Endothelial cell of umbilical vein (primary cell): ENCODE measurements at regions not wholly inside any gene's neighbourhood (a gene's known extent, or its start where the extent isn't known, plus 50 kb on each side); places are given as distances from the start of the nearest gene placed in this dataset.
"Not testable (repeated sequence)": the region's sequence is repeated elsewhere in the genome, so short reads cannot be mapped to it uniquely, and the experiment has no call there.

ENCODE experiments used
- BruUV-seq: library from RNA; stranded (reverse); fragments of 400-500 nt; replicated peaks from 2 replicates; lab custom pipeline; 2021; lab: Mats Ljungman, UMichigan
- CTCF ChIA-PET: fragments of 300-600, 350-600 bp; sonication (Branson Sonifier 250); formaldehyde crosslinking; loops from one replicate; lab custom pipeline; 2021; ENCODE audit warnings: antibody characterized with exemption, inconsistent platforms; lab: Charles Lee
- POLR2A ChIA-PET: fragments of 300-600, 350-600 bp; sonication (Branson Sonifier 250); formaldehyde crosslinking; loops from one replicate; lab custom pipeline; 2021; ENCODE audit warnings: antibody characterized with exemption, inconsistent platforms; lab: Charles Lee
- DNase-seq: peaks from one replicate; pipeline ENCODE4 v3.0.0-alpha.2; 2011; ENCODE audit warnings: low read depth, low spot score
- FAIRE-seq: peaks from 2 replicates; lab custom pipeline; 2011; peaks lifted over from hg19 to GRCh38; lab: Jason Lieb, UNC
- H2AFZ ChIP-seq: 2 replicates; pipeline ENCODE4 v1.6.0; 2012; ENCODE audit warnings: low read depth, low read length, control low read depth, inconsistent platforms
- H3K27ac ChIP-seq: 2 replicates; pipeline ENCODE4 v1.5.1; 2011; ENCODE audit warnings: low read depth, mild to moderate bottlenecking, control low read depth, low read length, moderate library complexity; ENCODE audit not compliant: insufficient read depth
- H3K27me3 ChIP-seq, 2 experiments: 2 replicates each; pipeline versions ENCODE4 v1.6.0 to v1.6.1; 2011; ENCODE audit warnings: low read length in 2 of 2, mixed read lengths in 1 of 2; ENCODE audit not compliant: control insufficient read depth in 2 of 2, insufficient read depth in 2 of 2
- H3K36me3 ChIP-seq, 2 experiments: 2 replicates in 1 of 2; 3 replicates in 1 of 2; pipeline ENCODE4 v1.5.1; 2011; ENCODE audit warnings: low read length in 2 of 2, mild to moderate bottlenecking in 1 of 2, moderate library complexity in 1 of 2; ENCODE audit not compliant: control insufficient read depth in 2 of 2, insufficient read depth in 2 of 2; ENCODE audit errors: extremely low read depth in 1 of 2
- H3K4me1 ChIP-seq: 3 replicates; pipeline ENCODE4 v1.5.1; 2011; ENCODE audit warnings: mild to moderate bottlenecking, low read length; ENCODE audit not compliant: control insufficient read depth, insufficient read depth; ENCODE audit errors: extremely low read depth
- H3K4me2 ChIP-seq: 2 replicates; pipeline ENCODE4 v1.6.1; 2011; ENCODE audit warnings: low read length, control low read depth, mixed read lengths; ENCODE audit not compliant: insufficient read depth
- H3K4me3 ChIP-seq, 3 experiments: fragments of 200-600 bp in 1 of 3; sonication (generic), shearing (Covaris generic) in 1 of 3; replicated peaks in 1 of 3; 2 replicates each; pipeline ENCODE4 v1.5.1; 2011 to 2016; ENCODE audit warnings: control low read depth in 3 of 3, low read length in 3 of 3, mild to moderate bottlenecking in 2 of 3, inconsistent platforms in 1 of 3, low read depth in 1 of 3, moderate library complexity in 1 of 3; ENCODE audit not compliant: insufficient read depth in 1 of 3
- H3K79me2 ChIP-seq: 2 replicates; pipeline ENCODE4 v1.6.0; 2012; ENCODE audit warnings: low read length, inconsistent platforms; ENCODE audit not compliant: control insufficient read depth, insufficient read depth
- H3K9ac ChIP-seq: replicated peaks from 2 replicates; pipeline ENCODE3; 2011; ENCODE audit warnings: low read length, control low read depth; ENCODE audit not compliant: insufficient read depth; ENCODE audit errors: extremely low read depth
- H3K9me1 ChIP-seq: replicated peaks from 3 replicates; pipeline ENCODE4 v1.6.0; 2011; ENCODE audit warnings: mild to moderate bottlenecking, low read length; ENCODE audit not compliant: control insufficient read depth, insufficient read depth; ENCODE audit errors: extremely low read depth
- H3K9me3 ChIP-seq: replicated peaks from 2 replicates; pipeline ENCODE4 v1.5.1; 2012; ENCODE audit warnings: low read length, inconsistent platforms; ENCODE audit not compliant: control insufficient read depth, insufficient read depth
- H4K20me1 ChIP-seq: replicated peaks from 2 replicates; pipeline ENCODE3; 2011; ENCODE audit warnings: mild to moderate bottlenecking, low read length; ENCODE audit not compliant: control insufficient read depth, insufficient read depth; ENCODE audit errors: extremely low read depth
- EZH2 ChIP-seq: IDR thresholded peaks from 2 replicates; pipeline ENCODE4 v1.6.1; 2012; ENCODE audit warnings: borderline replicate concordance, low read depth, mild to moderate bottlenecking, moderate library complexity, low read length, inconsistent platforms; ENCODE audit not compliant: severe bottlenecking
- FOS ChIP-seq: IDR thresholded peaks from 2 replicates; pipeline ENCODE4 v1.6.1; 2011; ENCODE audit warnings: mild to moderate bottlenecking, low read length, moderate library complexity, borderline replicate concordance; ENCODE audit not compliant: insufficient read depth
- GATA2 ChIP-seq: IDR thresholded peaks from 2 replicates; pipeline ENCODE4 v1.7.0; 2011; ENCODE audit warnings: low read depth, mild to moderate bottlenecking, moderate library complexity, mixed read lengths, low read length; ENCODE audit not compliant: insufficient read length, insufficient read depth
- JUN ChIP-seq: IDR thresholded peaks from 2 replicates; pipeline ENCODE4 v1.6.1; 2011; ENCODE audit warnings: borderline replicate concordance, low read depth; ENCODE audit not compliant: insufficient read length, insufficient read depth
- MYC ChIP-seq: IDR thresholded peaks from one replicate; pipeline ENCODE4 v1.6.1; 2011; ENCODE audit warnings: mild to moderate bottlenecking, low read depth, low read length
- POLR2A ChIP-seq: IDR thresholded peaks from 2 replicates; pipeline ENCODE4 v1.6.1; 2012; ENCODE audit warnings: low read depth, mild to moderate bottlenecking, control low read depth, low read length
- POLR2AphosphoS5 ChIP-seq: IDR thresholded peaks from 2 replicates; pipeline ENCODE4 v1.6.1; 2012; ENCODE audit warnings: low read depth, mild to moderate bottlenecking, control low read depth, low read length, moderate library complexity; ENCODE audit not compliant: insufficient read depth
- dilution Hi-C: fragments of 300-500 bp; cut with MboI; formaldehyde crosslinking; loops from one replicate; pipeline ENCODE4 v1.15.0; 2019; ENCODE audit warnings: low sequenced_read_pairs; ENCODE audit not compliant: extremely low pct_ligation_motif_present
- intact Hi-C: fragments of 100-400 bp; cut with micrococcal nuclease; formaldehyde crosslinking; loops from one replicate; pipeline ENCODE4 v1.10.0; 2022
- TF ChIP-seq, protein P1 (sequence below): IDR thresholded peaks from 2 replicates; pipeline ENCODE4 v1.6.1; 2011; ENCODE audit not compliant: insufficient read depth, insufficient read length
- TF ChIP-seq, protein P2 (sequence below), 2 donors: IDR thresholded peaks; 1 replicate in 1 of 2; 2 replicates in 1 of 2; pipeline ENCODE4 v1.5.1; 2011; ENCODE audit warnings: low read length in 2 of 2, mild to moderate bottlenecking in 2 of 2, moderate library complexity in 2 of 2, control low read depth in 1 of 2, inconsistent platforms in 1 of 2, low read depth in 1 of 2; ENCODE audit not compliant: insufficient read depth in 1 of 2; ENCODE audit errors: extremely low read depth in 1 of 2

- POLR2A ChIA-PET, H3K27me3 ChIP-seq, H3K4me2 ChIP-seq, H3K9me3 ChIP-seq, CTCF ChIA-PET, DNase-seq, H3K9me1 ChIP-seq, BruUV-seq, H3K4me1 ChIP-seq, intact Hi-C loops, H3K36me3 ChIP-seq, H3K4me3 ChIP-seq, FAIRE-seq, H2AFZ ChIP-seq, H3K9ac ChIP-seq, H4K20me1 ChIP-seq, H3K27ac ChIP-seq, H3K79me2 ChIP-seq: not testable (repeated sequence)
- dilution Hi-C loops = loop anchor here (25.0 kb wide), 1 partner anchor 107 kb away; the partner anchor contains the start of gene SLC25A48
Measured at GRCh38 chr5:135730161-135730560, 104.3 kb upstream of the SLC25A48 start.

GRCh38 chr5:135729321-135729786, 105.1 kb upstream of the SLC25A48 start:
- no peak for FAIRE-seq
- Histone ChIP-seq H3K27me3 (peaks cover 0 to 2% of the 10 kb centered on the region in 2 experiments), H3K4me1 (no peaks in the 10 kb centered on the region), H2AFZ (no peak overlapping the region), H3K36me3 (no peaks in the 10 kb centered on the region), H3K9ac (no peak overlapping the region), H3K4me2 (no peak overlapping the region), H3K27ac (no peak overlapping the region), H4K20me1 (no peaks in the 10 kb centered on the region), H3K4me3 (no peak overlapping the region), H3K9me3 (no peaks in the 10 kb centered on the region), H3K79me2 (no peaks in the 10 kb centered on the region), H3K9me1 (no peaks in the 10 kb centered on the region)
- no peak for DNase-seq
- TF ChIP-seq JUN (no peak), MYC (no peak), EZH2 (no peak), POLR2AphosphoS5 (no peak), FOS (no peak), GATA2 (no peak), POLR2A (no peak)
- TF ChIP-seq, protein P1, sequence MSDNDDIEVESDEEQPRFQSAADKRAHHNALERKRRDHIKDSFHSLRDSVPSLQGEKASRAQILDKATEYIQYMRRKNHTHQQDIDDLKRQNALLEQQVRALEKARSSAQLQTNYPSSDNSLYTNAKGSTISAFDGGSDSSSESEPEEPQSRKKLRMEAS = no peak
- TF ChIP-seq, protein P2, sequence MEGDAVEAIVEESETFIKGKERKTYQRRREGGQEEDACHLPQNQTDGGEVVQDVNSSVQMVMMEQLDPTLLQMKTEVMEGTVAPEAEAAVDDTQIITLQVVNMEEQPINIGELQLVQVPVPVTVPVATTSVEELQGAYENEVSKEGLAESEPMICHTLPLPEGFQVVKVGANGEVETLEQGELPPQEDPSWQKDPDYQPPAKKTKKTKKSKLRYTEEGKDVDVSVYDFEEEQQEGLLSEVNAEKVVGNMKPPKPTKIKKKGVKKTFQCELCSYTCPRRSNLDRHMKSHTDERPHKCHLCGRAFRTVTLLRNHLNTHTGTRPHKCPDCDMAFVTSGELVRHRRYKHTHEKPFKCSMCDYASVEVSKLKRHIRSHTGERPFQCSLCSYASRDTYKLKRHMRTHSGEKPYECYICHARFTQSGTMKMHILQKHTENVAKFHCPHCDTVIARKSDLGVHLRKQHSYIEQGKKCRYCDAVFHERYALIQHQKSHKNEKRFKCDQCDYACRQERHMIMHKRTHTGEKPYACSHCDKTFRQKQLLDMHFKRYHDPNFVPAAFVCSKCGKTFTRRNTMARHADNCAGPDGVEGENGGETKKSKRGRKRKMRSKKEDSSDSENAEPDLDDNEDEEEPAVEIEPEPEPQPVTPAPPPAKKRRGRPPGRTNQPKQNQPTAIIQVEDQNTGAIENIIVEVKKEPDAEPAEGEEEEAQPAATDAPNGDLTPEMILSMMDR (IDR thresholded peaks at IDR 0.05; ENCODE audit: extremely low read depth in 1 of 2, insufficient read depth in 1 of 2, low read depth in 1 of 2, low read length in 2 of 2) = no peak
- intact Hi-C loops (no loop called here), dilution Hi-C loops (loop anchor here (25.0 kb wide), 1 partner anchor 108 kb away; the partner anchor contains the start of gene SLC25A48)
- no TSS peak for BruUV-seq
- POLR2A ChIA-PET = no interaction called here
- CTCF ChIA-PET = interaction anchor here (1.0 to 1.5 kb wide), 3 partner anchors 9 to 168 kb away, joined by 3 to 4 read pairs (median 4); no protein-coding TSS in a partner anchor
